ENCODE measurements at regions not wholly inside any gene's neighbourhood (a gene's known extent, or its start where the extent isn't known, plus 50 kb on each side); places are given as distances from the start of the nearest gene placed in this dataset.

GRCh38 chr4:157882901-157883300, 289.9 kb downstream of the GASK1B start:
- DNase-seq (ENCODE audit: low spot score), result no peak

- DNase-seq (ENCODE audit: low spot score), result no peak
These were observed 292.1 kb downstream of the GASK1B start for GRCh38 chr4:157880761-157881160.

GRCh38 chr4:157854819-157855218, 318.0 kb downstream of the GASK1B start:
- DNase-seq (ENCODE audit: low spot score), result no peak

- no peak for DNase-seq (ENCODE audit: low spot score)
These were observed 332.2 kb downstream of the GASK1B start for GRCh38 chr4:157840648-157841047.

- DNase-seq (ENCODE audit: low spot score), result no peak
These were observed 332.8 kb downstream of the GASK1B start for GRCh38 chr4:157840034-157840433.

- DNase-seq (ENCODE audit: low spot score), result no peak
These were observed 334.5 kb downstream of the GASK1B start for GRCh38 chr4:157838366-157838765.

GRCh38 chr4:157837071-157837703, 335.6 kb downstream of the GASK1B start:
- DNase-seq (ENCODE audit: low spot score), result no peak

- DNase-seq (ENCODE audit: low spot score), result no peak
These were observed 340.2 kb downstream of the GASK1B start for GRCh38 chr4:157832596-157832995.

- DNase-seq (ENCODE audit: low spot score), result no peak
These were observed 348.8 kb downstream of the GASK1B start for GRCh38 chr4:157824021-157824420.

- no peak for DNase-seq (ENCODE audit: low spot score)
These were observed 351.0 kb downstream of the GASK1B start for GRCh38 chr4:157821814-157822213.

- DNase-seq (ENCODE audit: low spot score), result no peak
These were observed 352.9 kb downstream of the GASK1B start for GRCh38 chr4:157819693-157820464.

- no peak for DNase-seq (ENCODE audit: low spot score)
These were observed 353.7 kb downstream of the GASK1B start for GRCh38 chr4:157818946-157819692.

GRCh38 chr4:157810137-157810774, 362.6 kb downstream of the GASK1B start:
- no peak for DNase-seq (ENCODE audit: low spot score)

GRCh38 chr4:157808796-157809383, 363.9 kb downstream of the GASK1B start:
- no peak for DNase-seq (ENCODE audit: low spot score)

GRCh38 chr4:157806184-157806583, 366.6 kb downstream of the GASK1B start:
- DNase-seq (ENCODE audit: low spot score), result no peak

GRCh38 chr4:157804986-157805385, 367.8 kb downstream of the GASK1B start:
- no peak for DNase-seq (ENCODE audit: low spot score)

- DNase-seq (ENCODE audit: low spot score), result no peak
These were observed 368.8 kb downstream of the GASK1B start for GRCh38 chr4:157803845-157804521.

GRCh38 chr4:157803421-157803820, 369.4 kb downstream of the GASK1B start:
- DNase-seq (ENCODE audit: low spot score), result no peak

GRCh38 chr4:157795495-157795894, 377.3 kb downstream of the GASK1B start:
- no peak for DNase-seq (ENCODE audit: low spot score)

GRCh38 chr4:157792716-157793115, 380.1 kb downstream of the GASK1B start:
- no peak for DNase-seq (ENCODE audit: low spot score)

GRCh38 chr4:157791236-157791635, 381.6 kb downstream of the GASK1B start:
- no peak for DNase-seq (ENCODE audit: low spot score)

- no peak for DNase-seq (ENCODE audit: low spot score)
These were observed 385.2 kb downstream of the GASK1B start for GRCh38 chr4:157787618-157788017.

Measured in kidney capillary endothelial cell (primary cell).